HepG2 (cell line): ENCODE measurements at regions not wholly inside any gene's neighbourhood (a gene's known extent, or its start where the extent isn't known, plus 50 kb on each side); places are given as distances from the start of the nearest gene placed in this dataset.

Experiments
- ATAC-seq: fragments of 200-7000 bp; cut with Tn5 transposase; 3 replicates; pipeline ENCODE4 v1.9.1; 2020; ENCODE audit warnings: mild to moderate bottlenecking, moderate library complexity
- BruUV-seq: library from RNA; stranded (reverse); fragments of 400-500 nt; replicated peaks from 2 replicates; lab custom pipeline; 2021; lab: Mats Ljungman, UMichigan
- CTCF ChIA-PET: fragments of 300-600 bp; formaldehyde crosslinking; extraction: SDS; loops from one replicate; lab custom pipeline; 2021; ENCODE audit warnings: low total read pairs, inconsistent platforms, low intra/inter-chr PET ratio; lab: Yijun Ruan, JAX
- POLR2A ChIA-PET: fragments of 350-600 bp; sonication (Branson Sonifier 250); formaldehyde crosslinking; loops from one replicate; lab custom pipeline; 2020; ENCODE audit warnings: antibody characterized with exemption, inconsistent platforms; lab: Yijun Ruan, JAX
- DNase-seq: peaks from one replicate; pipeline ENCODE4 v3.0.0-alpha.2; 2015; ENCODE audit warnings: low spot score
- FAIRE-seq: peaks from 3 replicates; lab custom pipeline; 2011; peaks lifted over from hg19 to GRCh38; lab: Jason Lieb, UNC
- H2AFZ ChIP-seq: one replicate; pipeline ENCODE4 v1.6.1; 2011; ENCODE audit warnings: low read length, inconsistent platforms
- H3K27ac ChIP-seq: fragments of 300-600 bp; 3 replicates; pipeline ENCODE4 v1.8.0; 2011; ENCODE audit warnings: mixed run types, mild to moderate bottlenecking, mixed read lengths, low read length, inconsistent platforms; ENCODE audit not compliant: insufficient read depth; ENCODE audit errors: extremely low read length
- H3K27me3 ChIP-seq, 2 experiments: fragments of 200-600 bp in 1 of 2; 2 replicates in 1 of 2; 3 replicates in 1 of 2; pipeline versions ENCODE4 v1.6.0 to v1.8.0; 2011; ENCODE audit warnings: low read length in 2 of 2, mild to moderate bottlenecking in 2 of 2, moderate library complexity in 2 of 2, inconsistent platforms in 1 of 2; ENCODE audit not compliant: insufficient read depth in 2 of 2, control insufficient read depth in 1 of 2
- H3K36me3 ChIP-seq, 2 experiments: fragments of 200-600 bp in 1 of 2; replicated peaks in 1 of 2; 2 replicates in 1 of 2; 3 replicates in 1 of 2; pipeline versions ENCODE4 v1.5.1 to v1.8.0; 2011; ENCODE audit warnings: low read length in 2 of 2, inconsistent platforms in 1 of 2; ENCODE audit not compliant: insufficient read depth in 2 of 2, control insufficient read depth in 1 of 2
- H3K4me1 ChIP-seq: 2 replicates; pipeline ENCODE4 v1.5.1; 2012; ENCODE audit warnings: low read length, inconsistent platforms; ENCODE audit not compliant: insufficient read depth
- H3K4me2 ChIP-seq: 2 replicates; pipeline ENCODE4 v1.6.0; 2011; ENCODE audit warnings: low read depth, low read length, inconsistent platforms
- H3K4me3 ChIP-seq, 3 experiments: fragments of 200-600 bp in 1 of 3; sonication (generic), shearing (Covaris generic) in 1 of 3; replicated peaks in 1 of 3; 2 replicates each; pipeline ENCODE4 v1.5.1; 2011 to 2016; ENCODE audit warnings: low read length in 3 of 3, inconsistent platforms in 2 of 3, low read depth in 2 of 3, mild to moderate bottlenecking in 2 of 3, control low read depth in 1 of 3, mixed read lengths in 1 of 3; ENCODE audit not compliant: insufficient read depth in 1 of 3
- H3K79me2 ChIP-seq: one replicate; pipeline ENCODE4 v1.6.1; 2011; ENCODE audit warnings: low read length, inconsistent platforms; ENCODE audit not compliant: insufficient read depth
- H3K9ac ChIP-seq: 2 replicates; pipeline ENCODE4 v1.6.0; 2011; ENCODE audit warnings: mild to moderate bottlenecking, low read depth, low read length, inconsistent platforms; ENCODE audit not compliant: insufficient read depth
- H3K9me3 ChIP-seq: 2 replicates; pipeline ENCODE4 v1.5.1; 2012; ENCODE audit warnings: mild to moderate bottlenecking, low read length
- H4K20me1 ChIP-seq: 2 replicates; pipeline ENCODE4 v1.6.0; 2011; ENCODE audit warnings: inconsistent platforms, mild to moderate bottlenecking, low read length, moderate library complexity; ENCODE audit not compliant: insufficient read depth
- FOXM1 ChIP-seq: sonication (generic); formaldehyde crosslinking; IDR thresholded peaks from 2 replicates; pipeline ENCODE4 v1.5.0; 2020; ENCODE audit warnings: missing genetic modification reagents
- GATAD2A ChIP-seq: IDR thresholded peaks from 2 replicates; pipeline ENCODE4 v1.6.1; 2016
- NFRKB ChIP-seq: fragments of 450-650 bp; IDR thresholded peaks from 2 replicates; pipeline ENCODE4 v1.6.1; 2017
- POLR2AphosphoS5 ChIP-seq: IDR thresholded peaks from 2 replicates; pipeline ENCODE4 v1.6.1; 2012; ENCODE audit warnings: low read depth, low read length
- RAD51 ChIP-seq: fragments of 450-650 bp; IDR thresholded peaks from 2 replicates; pipeline ENCODE4 v1.6.1; 2016; ENCODE audit warnings: borderline replicate concordance
- SIX1 ChIP-seq: sonication (generic); formaldehyde crosslinking; IDR thresholded peaks from 2 replicates; pipeline ENCODE4 v1.4.0; 2020; ENCODE audit warnings: missing genetic modification reagents, borderline replicate concordance
- ZNF121 ChIP-seq: sonication (generic); formaldehyde crosslinking; IDR thresholded peaks from 2 replicates; pipeline ENCODE4 v1.5.0; 2020; ENCODE audit warnings: mild to moderate bottlenecking, missing genetic modification reagents
- ZNF253 ChIP-seq: sonication (generic); formaldehyde crosslinking; IDR thresholded peaks from 2 replicates; pipeline ENCODE4 v1.8.0; 2022; ENCODE audit warnings: mild to moderate bottlenecking, missing genetic modification reagents, borderline replicate concordance
- ZNF296 ChIP-seq: sonication (generic); formaldehyde crosslinking; conservative IDR thresholded peaks from 2 replicates; pipeline ENCODE4 v1.5.0; 2020; ENCODE audit warnings: mild to moderate bottlenecking, missing genetic modification reagents
- ZNF33B ChIP-seq: sonication (generic); formaldehyde crosslinking; IDR thresholded peaks from 2 replicates; pipeline ENCODE4 v1.5.1; 2020; ENCODE audit warnings: mild to moderate bottlenecking, missing genetic modification reagents
- WGBS: methylation state at CpG from one replicate; pipeline ENCODE4 v1.1.6; 2017; ENCODE audit warnings: low lambda C conversion rate; 5-methylcytosine and 5-hydroxymethylcytosine counted together
- in situ Hi-C: cut with HindIII; loops from 2 replicates; pipeline ENCODE4 v1.10.0; 2017; ENCODE audit warnings: low pct_unique_long_range_greater_than_20kb; ENCODE audit not compliant: extremely low pct_ligation_motif_present
- intact Hi-C: fragments of 100-400 bp; cut with micrococcal nuclease; formaldehyde crosslinking; loops from one replicate; pipeline ENCODE4 v1.10.0; 2022; ENCODE audit not compliant: unreplicated experiment
- TF ChIP-seq, protein P1 (sequence below): sonication (generic); formaldehyde crosslinking; IDR thresholded peaks from 2 replicates; pipeline ENCODE4 v1.8.1; 2023; ENCODE audit warnings: mild to moderate bottlenecking, inconsistent platforms, moderate library complexity, missing genetic modification reagents, borderline replicate concordance
- TF ChIP-seq, protein P2 (sequence below): sonication (generic); formaldehyde crosslinking; IDR thresholded peaks from 2 replicates; pipeline ENCODE4 v1.8.0; 2022; ENCODE audit warnings: mild to moderate bottlenecking, missing genetic modification reagents, moderate library complexity
- TF ChIP-seq, protein P3 (sequence below): sonication (generic); formaldehyde crosslinking; IDR thresholded peaks from 2 replicates; pipeline ENCODE4 v1.5.0; 2020; ENCODE audit warnings: missing genetic modification reagents, mild to moderate bottlenecking, borderline replicate concordance
- TF ChIP-seq, protein P4 (sequence below): sonication (generic); formaldehyde crosslinking; IDR thresholded peaks from 2 replicates; pipeline ENCODE4 v1.8.0; 2022; ENCODE audit warnings: mild to moderate bottlenecking, missing genetic modification reagents, borderline replicate concordance

DNA sequence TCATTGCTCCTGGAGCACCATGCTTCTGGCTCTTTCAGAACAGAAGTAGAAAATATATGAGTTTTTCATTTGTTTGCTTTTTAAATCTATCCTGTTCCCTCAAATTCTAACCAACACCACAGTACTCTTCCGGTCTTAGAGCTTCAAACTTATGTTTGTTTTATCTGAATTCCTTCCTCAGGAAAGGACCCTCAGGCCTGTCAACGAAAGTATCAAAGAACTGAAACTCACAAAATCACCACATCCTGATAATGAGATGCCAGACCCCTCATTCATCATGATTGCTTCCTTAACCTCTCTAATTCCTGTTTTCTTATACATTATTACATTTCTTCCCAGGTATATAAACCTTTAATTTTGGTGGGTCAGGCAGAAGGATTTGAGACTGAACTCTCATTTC is 135.2 kb downstream of the BMS1 start:
- TF ChIP-seq NFRKB: no peak
- TF ChIP-seq, protein P1, sequence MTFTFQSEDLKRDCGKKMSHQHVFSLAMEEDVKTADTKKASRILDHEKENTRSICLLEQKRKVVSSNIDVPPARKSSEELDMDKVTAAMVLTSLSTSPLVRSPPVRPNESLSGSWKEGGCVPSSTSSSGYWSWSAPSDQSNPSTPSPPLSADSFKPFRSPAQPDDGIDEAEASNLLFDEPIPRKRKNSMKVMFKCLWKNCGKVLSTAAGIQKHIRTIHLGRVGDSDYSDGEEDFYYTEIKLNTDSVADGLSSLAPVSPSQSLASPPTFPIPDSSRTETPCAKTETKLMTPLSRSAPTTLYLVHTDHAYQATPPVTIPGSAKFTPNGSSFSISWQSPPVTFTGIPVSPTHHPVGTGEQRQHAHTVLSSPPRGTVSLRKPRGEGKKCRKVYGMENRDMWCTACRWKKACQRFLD (CRISPR knock-in tag): no peak
- no peak for TF ChIP-seq RAD51
- TF ChIP-seq POLR2AphosphoS5: no peak
- TF ChIP-seq SIX1: no peak
- TF ChIP-seq FOXM1 (CRISPR knock-in tag): no peak
- TF ChIP-seq, protein P2, sequence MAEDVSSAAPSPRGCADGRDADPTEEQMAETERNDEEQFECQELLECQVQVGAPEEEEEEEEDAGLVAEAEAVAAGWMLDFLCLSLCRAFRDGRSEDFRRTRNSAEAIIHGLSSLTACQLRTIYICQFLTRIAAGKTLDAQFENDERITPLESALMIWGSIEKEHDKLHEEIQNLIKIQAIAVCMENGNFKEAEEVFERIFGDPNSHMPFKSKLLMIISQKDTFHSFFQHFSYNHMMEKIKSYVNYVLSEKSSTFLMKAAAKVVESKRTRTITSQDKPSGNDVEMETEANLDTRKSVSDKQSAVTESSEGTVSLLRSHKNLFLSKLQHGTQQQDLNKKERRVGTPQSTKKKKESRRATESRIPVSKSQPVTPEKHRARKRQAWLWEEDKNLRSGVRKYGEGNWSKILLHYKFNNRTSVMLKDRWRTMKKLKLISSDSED (CRISPR knock-in tag): no peak
- TF ChIP-seq, protein P3, sequence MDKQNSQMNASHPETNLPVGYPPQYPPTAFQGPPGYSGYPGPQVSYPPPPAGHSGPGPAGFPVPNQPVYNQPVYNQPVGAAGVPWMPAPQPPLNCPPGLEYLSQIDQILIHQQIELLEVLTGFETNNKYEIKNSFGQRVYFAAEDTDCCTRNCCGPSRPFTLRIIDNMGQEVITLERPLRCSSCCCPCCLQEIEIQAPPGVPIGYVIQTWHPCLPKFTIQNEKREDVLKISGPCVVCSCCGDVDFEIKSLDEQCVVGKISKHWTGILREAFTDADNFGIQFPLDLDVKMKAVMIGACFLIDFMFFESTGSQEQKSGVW (CRISPR knock-in tag): no peak
- TF ChIP-seq ZNF296: no peak
- TF ChIP-seq, protein P4, sequence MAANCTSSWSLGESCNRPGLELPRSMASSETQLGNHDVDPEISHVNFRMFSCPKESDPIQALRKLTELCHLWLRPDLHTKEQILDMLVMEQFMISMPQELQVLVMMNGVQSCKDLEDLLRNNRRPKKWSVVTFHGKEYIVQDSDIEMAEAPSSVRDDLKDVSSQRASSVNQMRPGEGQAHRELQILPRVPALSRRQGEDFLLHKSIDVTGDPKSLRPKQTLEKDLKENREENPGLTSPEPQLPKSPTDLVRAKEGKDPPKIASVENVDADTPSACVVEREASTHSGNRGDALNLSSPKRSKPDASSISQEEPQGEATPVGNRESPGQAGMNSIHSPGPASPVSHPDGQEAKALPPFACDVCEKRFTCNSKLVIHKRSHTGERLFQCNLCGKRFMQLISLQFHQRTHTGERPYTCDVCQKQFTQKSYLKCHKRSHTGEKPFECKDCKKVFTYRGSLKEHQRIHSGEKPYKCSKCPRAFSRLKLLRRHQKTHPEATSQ: no peak
- TF ChIP-seq ZNF121 (CRISPR knock-in tag): no peak
- TF ChIP-seq ZNF33B: no peak
- no peak for TF ChIP-seq ZNF253 (CRISPR knock-in tag)
- no peak for TF ChIP-seq GATAD2A (CRISPR knock-in tag)
- no TSS peak for BruUV-seq
- no peak overlapping the region for H3K27ac ChIP-seq
- H3K27me3 ChIP-seq: no peaks in the 10 kb centered on the region
- FAIRE-seq: no peak
- H3K4me2 ChIP-seq: no peak overlapping the region
- in situ Hi-C loops: no loop called here
- ChIA-PET CTCF (no interaction called here), POLR2A (no interaction called here)
- 0% methylated on average over 2 of the region's 2 CpGs for WGBS
- H3K9me3 ChIP-seq: no peaks in the 10 kb centered on the region
- no peak for DNase-seq
- H3K4me3 ChIP-seq: no peak overlapping the region
- H3K36me3 ChIP-seq: no peaks in the 10 kb centered on the region
- no peaks in the 10 kb centered on the region for H4K20me1 ChIP-seq
- H2AFZ ChIP-seq: no peak overlapping the region
- no peaks in the 10 kb centered on the region for H3K79me2 ChIP-seq
- no peaks in the 10 kb centered on the region for H3K4me1 ChIP-seq
- H3K9ac ChIP-seq: no peak overlapping the region
- intact Hi-C loops: no loop called here
- ATAC-seq: no peak
